OCI-LY3 (cell line): ENCODE measurements at regions not wholly inside any gene's neighbourhood (a gene's known extent, or its start where the extent isn't known, plus 50 kb on each side); places are given as distances from the start of the nearest gene placed in this dataset.

Experiments
- H2AFZ ChIP-seq: fragments of 200-600, 300-600 bp; shearing (Covaris generic); 2 replicates; pipeline ENCODE4 v1.6.0; 2014; ENCODE audit warnings: antibody characterized with exemption, low read depth, low read length
- H3K27ac ChIP-seq: fragments of 200-600, 300-600 bp; sonication (generic); 2 replicates; pipeline ENCODE4 v1.5.1; 2014; ENCODE audit warnings: mild to moderate bottlenecking, low read length, moderate library complexity, mixed read lengths
- H3K27me3 ChIP-seq: fragments of 200-600, 300-600 bp; sonication (generic); 2 replicates; pipeline ENCODE4 v1.6.1; 2014; ENCODE audit warnings: low read depth, low read length, mixed read lengths
- H3K36me3 ChIP-seq: fragments of 200-600, 300-600 bp; sonication (generic); replicated peaks from 2 replicates; pipeline ENCODE3; 2014; ENCODE audit warnings: low read depth, low read length, mixed read lengths
- H3K4me1 ChIP-seq: fragments of 300-600, 200-600 bp; sonication (generic); 2 replicates; pipeline ENCODE4 v1.6.1; 2014; ENCODE audit warnings: low read length, mixed read lengths
- H3K4me2 ChIP-seq: fragments of 200-600, 300-600 bp; sonication (generic); 2 replicates; pipeline ENCODE4 v1.6.1; 2014; ENCODE audit warnings: low read length, mixed read lengths
- H3K4me3 ChIP-seq: fragments of 300-600, 200-600 bp; sonication (generic); 2 replicates; pipeline ENCODE4 v1.5.1; 2014; ENCODE audit warnings: antibody characterized with exemption, mild to moderate bottlenecking, low read length, moderate library complexity
- H3K79me2 ChIP-seq: fragments of 300-600, 200-600 bp; shearing (Covaris generic); 2 replicates; pipeline ENCODE4 v1.6.1; 2014; ENCODE audit warnings: mild to moderate bottlenecking, low read length, mixed read lengths
- H3K9ac ChIP-seq: fragments of 300-600, 200-600 bp; shearing (Covaris generic); 2 replicates; pipeline ENCODE4 v1.6.0; 2014; ENCODE audit warnings: mild to moderate bottlenecking, low read length, moderate library complexity
- H3K9me3 ChIP-seq: fragments of 200-600, 300-600 bp; shearing (Covaris generic); 2 replicates; pipeline ENCODE4 v1.6.1; 2014; ENCODE audit warnings: low read length, mixed read lengths; ENCODE audit not compliant: insufficient read depth
- H4K20me1 ChIP-seq: fragments of 200-600, 300-600 bp; sonication (generic); 2 replicates; pipeline ENCODE4 v1.6.1; 2016; ENCODE audit warnings: low read length, mixed read lengths; ENCODE audit not compliant: insufficient read depth
- CTCF ChIP-seq: fragments of 200-600, 300-600 bp; sonication (generic); IDR thresholded peaks from 2 replicates; pipeline ENCODE4 v1.5.1; 2014; ENCODE audit warnings: antibody characterized with exemption, low read length, low read depth
- EZH2phosphoT487 ChIP-seq: fragments of 200-600 bp; shearing (Covaris generic); IDR thresholded peaks from 2 replicates; pipeline ENCODE4 v1.6.1; 2018; ENCODE audit warnings: antibody characterized with exemption, mixed run types, low read depth

- Histone ChIP-seq H2AFZ (no peak overlapping the region), H3K9ac (no peak overlapping the region), H3K27me3 (no peaks in the 10 kb centered on the region), H3K9me3 (no peaks in the 10 kb centered on the region), H3K4me3 (no peak overlapping the region), H3K36me3 (no peaks in the 10 kb centered on the region), H3K27ac (no peak overlapping the region), H4K20me1 (no peaks in the 10 kb centered on the region), H3K4me2 (no peak overlapping the region), H3K79me2 (no peaks in the 10 kb centered on the region), H3K4me1 (peaks cover 18% of the 10 kb centered on the region)
- TF ChIP-seq EZH2phosphoT487 (no peak), CTCF (no peak)
Observed at GRCh38 chr15:66859688-66860253, 157.7 kb downstream of the SMAD6 start.

GRCh38 chr15:66860844-66861243 lies 158.8 kb downstream of the SMAD6 start:
- no peaks in the 10 kb centered on the region for H3K9me3 ChIP-seq
- no peak overlapping the region for H2AFZ ChIP-seq
- H3K27ac ChIP-seq, result no peak overlapping the region
- no peak overlapping the region for H3K4me3 ChIP-seq
- H3K4me1 ChIP-seq, result peaks cover 28% of the 10 kb centered on the region
- H3K27me3 ChIP-seq, result no peaks in the 10 kb centered on the region
- no peaks in the 10 kb centered on the region for H3K36me3 ChIP-seq
- no peaks in the 10 kb centered on the region for H4K20me1 ChIP-seq
- no peak for TF ChIP-seq EZH2phosphoT487
- no peak for TF ChIP-seq CTCF
- H3K9ac ChIP-seq, result no peak overlapping the region
- H3K79me2 ChIP-seq, result no peaks in the 10 kb centered on the region
- H3K4me2 ChIP-seq, result no peak overlapping the region

- Histone ChIP-seq H3K9me3 (no peaks in the 10 kb centered on the region), H3K4me1 (peaks cover 42% of the 10 kb centered on the region), H3K27ac (no peak overlapping the region), H3K79me2 (no peaks in the 10 kb centered on the region), H3K9ac (no peak overlapping the region), H3K4me3 (no peak overlapping the region), H3K27me3 (no peaks in the 10 kb centered on the region), H2AFZ (peak overlapping the region; percentile 5; the same call in 1 of the 2 replicates), H3K4me2 (no peak overlapping the region), H4K20me1 (no peaks in the 10 kb centered on the region), H3K36me3 (no peaks in the 10 kb centered on the region)
- no peak for TF ChIP-seq CTCF
- no peak for TF ChIP-seq EZH2phosphoT487
Observed at GRCh38 chr15:66862111-66862939, 160.3 kb downstream of the SMAD6 start.

GRCh38 chr15:66862940-66863335 lies 160.9 kb downstream of the SMAD6 start:
- Histone ChIP-seq H3K79me2 (no peaks in the 10 kb centered on the region), H3K4me1 (peaks cover 43% of the 10 kb centered on the region), H3K9ac (no peak overlapping the region), H3K36me3 (no peaks in the 10 kb centered on the region), H3K27me3 (no peaks in the 10 kb centered on the region), H3K4me3 (no peak overlapping the region), H2AFZ (peak overlapping the region; percentile 5; the same call in 1 of the 2 replicates), H3K27ac (no peak overlapping the region), H3K9me3 (no peaks in the 10 kb centered on the region), H4K20me1 (no peaks in the 10 kb centered on the region), H3K4me2 (peak overlapping the region; percentile 35)
- TF ChIP-seq EZH2phosphoT487 (no peak), CTCF (peak; percentile 98)
